22Rv1 (cell line): ENCODE measurements at regions not wholly inside any gene's neighbourhood (a gene's known extent, or its start where the extent isn't known, plus 50 kb on each side); places are given as distances from the start of the nearest gene placed in this dataset.

ENCODE experiments used
- H3K27ac ChIP-seq: fragments of 450-650 bp; 2 replicates; pipeline ENCODE4 v1.5.1; 2017
- CTCF ChIP-seq: fragments of 450-650 bp; IDR thresholded peaks from 2 replicates; pipeline ENCODE4 v1.5.1; 2017; ENCODE audit warnings: mild to moderate bottlenecking
- ZFX ChIP-seq: fragments of 450-650 bp; IDR thresholded peaks from 2 replicates; pipeline ENCODE4 v1.6.1; 2017; ENCODE audit warnings: antibody characterized with exemption, borderline replicate concordance

DNA sequence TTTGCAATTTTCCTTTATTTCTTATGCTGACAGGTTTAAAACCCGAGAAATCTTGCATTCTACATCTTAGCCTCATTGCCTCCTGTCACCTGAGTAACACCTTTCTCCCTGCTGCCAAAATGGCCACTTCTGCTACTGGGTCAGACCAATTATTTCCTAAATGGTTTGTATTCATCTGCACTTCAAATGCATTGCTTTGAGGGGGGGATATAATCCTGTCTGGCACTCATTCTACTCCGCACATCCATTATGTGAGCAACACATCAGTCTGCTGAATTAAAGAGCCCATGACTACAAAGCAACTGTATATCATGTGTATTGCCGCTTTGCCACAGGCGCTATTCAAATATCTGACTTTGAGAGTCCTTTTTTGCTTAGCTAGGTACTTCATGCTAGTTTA, 141.6 kb upstream of the TSHZ2 start:
- no peak overlapping the region for H3K27ac ChIP-seq
- TF ChIP-seq ZFX (no peak), CTCF (no peak)

- no peak overlapping the region for H3K27ac ChIP-seq
- no peak for TF ChIP-seq CTCF
- TF ChIP-seq ZFX: no peak
Observed at GRCh38 chr20:52829111-52829510, 143.0 kb upstream of the TSHZ2 start.

- TF ChIP-seq ZFX (no peak), CTCF (no peak)
Observed at GRCh38 chr20:52828199-52828598, 144.0 kb upstream of the TSHZ2 start.

GRCh38 chr20:52826722-52827121, 145.4 kb upstream of the TSHZ2 start:
- no peak overlapping the region for H3K27ac ChIP-seq
- no peak for TF ChIP-seq CTCF
- no peak for TF ChIP-seq ZFX

More at GRCh38 chr20:52828199-52828598, 144.0 kb upstream of the TSHZ2 start:
- no peak overlapping the region for H3K27ac ChIP-seq

GRCh38 chr20:52826321-52826720, 145.8 kb upstream of the TSHZ2 start:
- no peak for TF ChIP-seq CTCF
- TF ChIP-seq ZFX: no peak
- no peak overlapping the region for H3K27ac ChIP-seq

DNA sequence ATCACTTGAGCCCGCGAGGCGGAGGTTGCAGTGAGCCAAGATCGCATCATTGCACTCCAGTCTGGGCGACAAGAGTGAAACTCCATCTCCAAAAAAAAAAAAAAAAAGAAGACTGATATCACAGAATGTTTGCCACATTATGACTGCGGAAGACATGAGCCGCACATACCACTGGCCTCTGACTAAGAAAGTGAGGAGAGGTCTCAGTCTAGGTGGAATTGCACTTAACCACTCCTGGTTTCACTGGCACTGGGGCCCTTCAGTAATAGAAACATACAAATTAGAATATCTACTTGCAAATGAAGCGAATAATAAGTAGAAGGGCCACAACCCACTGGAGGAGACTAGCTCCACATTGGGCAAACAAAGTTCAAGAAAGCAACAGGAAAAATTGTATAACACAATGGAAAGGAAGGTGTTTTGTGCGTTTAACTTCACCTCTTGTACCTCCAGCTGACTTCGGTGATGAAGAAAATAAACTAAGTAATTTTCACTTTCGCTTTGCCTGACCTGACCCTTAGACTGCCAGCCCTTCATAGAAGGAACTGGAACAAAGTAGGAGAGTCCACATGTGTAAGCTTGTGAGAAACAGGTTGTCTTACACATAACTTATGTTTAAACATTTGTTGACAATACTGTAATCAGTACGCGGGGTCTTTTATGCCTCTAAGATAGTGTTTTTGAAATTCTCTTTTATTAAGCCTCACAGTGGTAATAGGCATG, 147.5 kb upstream of the TSHZ2 start:
- H3K27ac ChIP-seq: no peak overlapping the region
- TF ChIP-seq ZFX: no peak
- no peak for TF ChIP-seq CTCF

- no peak for TF ChIP-seq CTCF
- no peak for TF ChIP-seq ZFX
- H3K27ac ChIP-seq: no peak overlapping the region
Observed at GRCh38 chr20:52823303-52823702, 148.9 kb upstream of the TSHZ2 start.
